OCI-LY7 (cell line): ENCODE measurements at regions not wholly inside any gene's neighbourhood (a gene's known extent, or its start where the extent isn't known, plus 50 kb on each side); places are given as distances from the start of the nearest gene placed in this dataset.
A peak's percentile ranks its signal among the peaks of the same experiment; 100 is the strongest.

Experiments
- BruUV-seq: library from RNA; stranded (reverse); fragments of 400-500 nt; replicated peaks from 2 replicates; lab custom pipeline; 2021; lab: Mats Ljungman, UMichigan
- CTCF ChIA-PET: fragments of 300-600 bp; sonication (Branson Sonifier 250); formaldehyde crosslinking; loops from one replicate; lab custom pipeline; 2022; ENCODE audit warnings: antibody characterized with exemption; ENCODE audit not compliant: unreplicated experiment; lab: Charles Lee
- POLR2A ChIA-PET: fragments of 300-600 bp; sonication (Branson Sonifier 250); formaldehyde crosslinking; loops from one replicate; lab custom pipeline; 2022; ENCODE audit warnings: antibody characterized with exemption; lab: Charles Lee
- DNase-seq: peaks from one replicate; pipeline ENCODE4 v3.0.0-alpha.2; 2015; ENCODE audit warnings: low spot score
- H2AFZ ChIP-seq: fragments of 200-600 bp; sonication (generic), shearing (Covaris generic); 2 replicates; pipeline ENCODE4 v1.6.1; 2014; ENCODE audit warnings: mild to moderate bottlenecking, antibody characterized with exemption, low read length, moderate library complexity
- H3K27ac ChIP-seq: fragments of 200-600 bp; sonication (generic); 2 replicates; pipeline ENCODE4 v1.5.1; 2014; ENCODE audit warnings: mixed run types, low read depth, mild to moderate bottlenecking, moderate library complexity, low read length, inconsistent platforms; ENCODE audit not compliant: poor library complexity, severe bottlenecking
- H3K36me3 ChIP-seq: fragments of 200-600 bp; sonication (generic); 2 replicates; pipeline ENCODE4 v1.6.1; 2014; ENCODE audit warnings: mild to moderate bottlenecking, antibody characterized with exemption, low read length, moderate library complexity, mixed read lengths; ENCODE audit not compliant: insufficient read depth
- H3K4me1 ChIP-seq: fragments of 200-600 bp; sonication (generic); 2 replicates; pipeline ENCODE4 v1.5.1; 2014; ENCODE audit warnings: mild to moderate bottlenecking, low read length; ENCODE audit not compliant: insufficient read depth, poor library complexity, severe bottlenecking
- H3K4me2 ChIP-seq: fragments of 200-600 bp; sonication (generic); 2 replicates; pipeline ENCODE4 v1.6.1; 2014; ENCODE audit warnings: mild to moderate bottlenecking, low read length
- H3K4me3 ChIP-seq: fragments of 200-600 bp; sonication (generic); 2 replicates; pipeline ENCODE4 v1.5.1; 2014; ENCODE audit warnings: mild to moderate bottlenecking, low read depth, low read length; ENCODE audit not compliant: poor library complexity, severe bottlenecking
- H3K79me2 ChIP-seq: fragments of 200-600 bp; sonication (generic); 2 replicates; pipeline ENCODE4 v1.6.1; 2016; ENCODE audit warnings: low read depth, mild to moderate bottlenecking, low read length, moderate library complexity, mixed read lengths; ENCODE audit not compliant: insufficient read depth
- H3K9me2 ChIP-seq: fragments of 200-600 bp; sonication (generic); 2 replicates; pipeline ENCODE4 v1.6.1; 2016; ENCODE audit warnings: mild to moderate bottlenecking, low read length, mixed read lengths; ENCODE audit not compliant: insufficient read depth
- H3K9me3 ChIP-seq: fragments of 200-600 bp; sonication (generic); 2 replicates; pipeline ENCODE4 v1.6.1; 2014; ENCODE audit warnings: mild to moderate bottlenecking, mixed run types, low read length, mixed read lengths
- H4K20me1 ChIP-seq: fragments of 200-600 bp; sonication (generic); 2 replicates; pipeline ENCODE4 v1.6.1; 2014; ENCODE audit warnings: mild to moderate bottlenecking, antibody characterized with exemption, low read length, moderate library complexity, mixed read lengths; ENCODE audit not compliant: insufficient read depth
- EZH2phosphoT487 ChIP-seq: fragments of 200-600 bp; sonication (generic); IDR thresholded peaks from 2 replicates; pipeline ENCODE4 v1.6.1; 2018; ENCODE audit warnings: low read depth, borderline replicate concordance, mild to moderate bottlenecking, mixed run types, antibody characterized with exemption, low read length, moderate library complexity, mixed read lengths
- intact Hi-C: fragments of 100-400 bp; cut with micrococcal nuclease; formaldehyde crosslinking; loops from one replicate; pipeline ENCODE4 v1.10.0; 2022; ENCODE audit not compliant: unreplicated experiment
- TF ChIP-seq, protein P1 (sequence below): fragments of 200-600 bp; sonication (generic); conservative IDR thresholded peaks from 2 replicates; pipeline ENCODE4 v1.5.1; 2014; ENCODE audit warnings: mild to moderate bottlenecking, antibody characterized with exemption, low read length, moderate library complexity, mixed read lengths

GRCh38 chr5:33317271-33317670, 123.5 kb upstream of the TARS1 start:
- Histone ChIP-seq H3K4me3 (no peak overlapping the region), H3K27ac (no peak overlapping the region), H3K4me2 (no peak overlapping the region), H3K79me2 (no peaks in the 10 kb centered on the region), H3K4me1 (peaks cover 29% of the 10 kb centered on the region), H3K36me3 (no peaks in the 10 kb centered on the region), H3K9me3 (peaks cover 16% of the 10 kb centered on the region; the same call in 1 of the 2 replicates), H2AFZ (no peak overlapping the region), H3K9me2 (no peaks in the 10 kb centered on the region), H4K20me1 (no peaks in the 10 kb centered on the region)
- intact Hi-C loops: no loop called here
- no peak for DNase-seq
- CTCF ChIA-PET: no interaction called here
- POLR2A ChIA-PET: no interaction called here
- TF ChIP-seq EZH2phosphoT487: no peak
- TF ChIP-seq, protein P1, sequence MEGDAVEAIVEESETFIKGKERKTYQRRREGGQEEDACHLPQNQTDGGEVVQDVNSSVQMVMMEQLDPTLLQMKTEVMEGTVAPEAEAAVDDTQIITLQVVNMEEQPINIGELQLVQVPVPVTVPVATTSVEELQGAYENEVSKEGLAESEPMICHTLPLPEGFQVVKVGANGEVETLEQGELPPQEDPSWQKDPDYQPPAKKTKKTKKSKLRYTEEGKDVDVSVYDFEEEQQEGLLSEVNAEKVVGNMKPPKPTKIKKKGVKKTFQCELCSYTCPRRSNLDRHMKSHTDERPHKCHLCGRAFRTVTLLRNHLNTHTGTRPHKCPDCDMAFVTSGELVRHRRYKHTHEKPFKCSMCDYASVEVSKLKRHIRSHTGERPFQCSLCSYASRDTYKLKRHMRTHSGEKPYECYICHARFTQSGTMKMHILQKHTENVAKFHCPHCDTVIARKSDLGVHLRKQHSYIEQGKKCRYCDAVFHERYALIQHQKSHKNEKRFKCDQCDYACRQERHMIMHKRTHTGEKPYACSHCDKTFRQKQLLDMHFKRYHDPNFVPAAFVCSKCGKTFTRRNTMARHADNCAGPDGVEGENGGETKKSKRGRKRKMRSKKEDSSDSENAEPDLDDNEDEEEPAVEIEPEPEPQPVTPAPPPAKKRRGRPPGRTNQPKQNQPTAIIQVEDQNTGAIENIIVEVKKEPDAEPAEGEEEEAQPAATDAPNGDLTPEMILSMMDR: no peak
- BruUV-seq: no TSS peak

DNA sequence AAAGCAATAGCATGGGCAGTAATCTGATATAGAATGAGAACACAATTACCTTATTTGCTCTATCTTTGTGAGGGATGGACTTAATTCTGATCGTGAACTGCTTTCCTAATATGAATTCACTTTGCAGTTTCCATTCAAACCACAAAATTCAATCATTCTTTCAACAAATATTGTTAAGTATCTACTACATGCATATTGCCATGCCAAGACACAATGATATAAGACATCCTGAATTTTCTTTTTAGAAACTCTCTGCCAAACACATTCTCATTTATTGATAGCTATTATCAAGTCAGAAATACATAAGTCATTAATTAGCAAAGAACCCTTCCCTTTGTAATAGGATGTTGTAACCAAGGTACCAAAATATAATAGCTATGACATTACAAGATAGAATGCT, 121.6 kb upstream of the TARS1 start:
- H3K79me2 ChIP-seq: no peaks in the 10 kb centered on the region
- ChIA-PET POLR2A (interaction anchor here (1.3 to 2.1 kb wide), 3 partner anchors 8 to 50 kb away, joined by 3 to 6 read pairs (median 5); no protein-coding TSS in a partner anchor), CTCF (no interaction called here)
- DNase-seq: no peak
- no peak overlapping the region for H3K4me2 ChIP-seq
- no peaks in the 10 kb centered on the region for H3K36me3 ChIP-seq
- intact Hi-C loops: no loop called here
- H3K9me2 ChIP-seq: no peaks in the 10 kb centered on the region
- no peak overlapping the region for H3K27ac ChIP-seq
- peaks cover 46% of the 10 kb centered on the region for H3K4me1 ChIP-seq
- no TSS peak for BruUV-seq
- H3K9me3 ChIP-seq: peaks cover 10% of the 10 kb centered on the region; the same call in 1 of the 2 replicates
- peak overlapping the region; percentile 85 for H2AFZ ChIP-seq
- no peaks in the 10 kb centered on the region for H4K20me1 ChIP-seq
- TF ChIP-seq, protein P1: no peak
- no peak for TF ChIP-seq EZH2phosphoT487
- H3K4me3 ChIP-seq: no peak overlapping the region

GRCh38 chr5:33319841-33320240, 120.9 kb upstream of the TARS1 start:
- ChIA-PET CTCF (no interaction called here), POLR2A (interaction anchor here (1.4 to 2.1 kb wide), 2 partner anchors 9 to 10 kb away, joined by 5 to 6 read pairs; no protein-coding TSS in a partner anchor)
- Histone ChIP-seq H3K4me1 (peaks cover 50% of the 10 kb centered on the region), H3K9me3 (peaks cover 5% of the 10 kb centered on the region; the same call in 1 of the 2 replicates), H4K20me1 (no peaks in the 10 kb centered on the region), H2AFZ (peak overlapping the region; percentile 85), H3K36me3 (no peaks in the 10 kb centered on the region), H3K4me3 (no peak overlapping the region), H3K9me2 (no peaks in the 10 kb centered on the region), H3K79me2 (no peaks in the 10 kb centered on the region), H3K27ac (no peak overlapping the region), H3K4me2 (peak overlapping the region; percentile 10; the same call in 1 of the 2 replicates)
- TF ChIP-seq EZH2phosphoT487: no peak
- TF ChIP-seq, protein P1: no peak
- DNase-seq: peak; percentile 16
- intact Hi-C loops: no loop called here
- no TSS peak for BruUV-seq
